ENCODE measurements at regions not wholly inside any gene's neighbourhood (a gene's known extent, or its start where the extent isn't known, plus 50 kb on each side); places are given as distances from the start of the nearest gene placed in this dataset.
"Not testable (repeated sequence)": the region's sequence is repeated elsewhere in the genome, so short reads cannot be mapped to it uniquely, and the experiment has no call there.

- peak; percentile 69 for DNase-seq (ENCODE audit: low spot score)
Measured at GRCh38 chr13:74289861-74290773, 155.9 kb upstream of the KLF12 start.

- no peak for DNase-seq (ENCODE audit: low spot score)
Measured at GRCh38 chr13:74289107-74289506, 154.9 kb upstream of the KLF12 start.

- peak; percentile 25 for DNase-seq (ENCODE audit: low spot score)
Measured at GRCh38 chr13:74288361-74288911, 154.2 kb upstream of the KLF12 start.

- DNase-seq (ENCODE audit: low spot score): peak; percentile 93
Measured at GRCh38 chr13:74287724-74288169, 153.5 kb upstream of the KLF12 start.

- DNase-seq (ENCODE audit: low spot score): no peak
Measured at GRCh38 chr13:74280795-74281490, 146.7 kb upstream of the KLF12 start.

- no peak for DNase-seq (ENCODE audit: low spot score)
Measured at GRCh38 chr13:74280093-74280794, 146.0 kb upstream of the KLF12 start.

GRCh38 chr13:74278901-74279300 lies 144.7 kb upstream of the KLF12 start:
- DNase-seq (ENCODE audit: low spot score): no peak

GRCh38 chr13:74274916-74275315 lies 140.7 kb upstream of the KLF12 start:
- DNase-seq (ENCODE audit: low spot score): no peak

- DNase-seq (ENCODE audit: low spot score): no peak
Measured at GRCh38 chr13:74273581-74273980, 139.4 kb upstream of the KLF12 start.

- no peak for DNase-seq (ENCODE audit: low spot score)
Measured at GRCh38 chr13:74272826-74273225, 138.6 kb upstream of the KLF12 start.

GRCh38 chr13:74270018-74270417 lies 135.8 kb upstream of the KLF12 start:
- DNase-seq (ENCODE audit: low spot score): no peak

- DNase-seq (ENCODE audit: low spot score): no peak
Measured at GRCh38 chr13:74266861-74267260, 132.7 kb upstream of the KLF12 start.

GRCh38 chr13:74266309-74266708 lies 132.1 kb upstream of the KLF12 start:
- DNase-seq (ENCODE audit: low spot score): no peak

GRCh38 chr13:74264333-74264732 lies 130.1 kb upstream of the KLF12 start:
- no peak for DNase-seq (ENCODE audit: low spot score)

GRCh38 chr13:74260420-74260819 lies 126.2 kb upstream of the KLF12 start:
- DNase-seq (ENCODE audit: low spot score): not testable (repeated sequence)

- DNase-seq (ENCODE audit: low spot score): no peak
Measured at GRCh38 chr13:74259641-74260040, 125.4 kb upstream of the KLF12 start.

- no peak for DNase-seq (ENCODE audit: low spot score)
Measured at GRCh38 chr13:74258961-74259360, 124.8 kb upstream of the KLF12 start.

GRCh38 chr13:74256969-74257368 lies 122.8 kb upstream of the KLF12 start:
- no peak for DNase-seq (ENCODE audit: low spot score)

GRCh38 chr13:74253161-74253560 lies 119.0 kb upstream of the KLF12 start:
- DNase-seq (ENCODE audit: low spot score): no peak

GRCh38 chr13:74251778-74252519 lies 117.7 kb upstream of the KLF12 start:
- no peak for DNase-seq (ENCODE audit: low spot score)

- DNase-seq (ENCODE audit: low spot score): no peak
Measured at GRCh38 chr13:74250738-74251190, 116.6 kb upstream of the KLF12 start.

All from CD4-positive, alpha-beta T cell treated with Interleukin-15 for 4 hours (primary cell).